Cardiac muscle cell (in vitro differentiated cells and primary cell): ENCODE measurements at regions not wholly inside any gene's neighbourhood (a gene's known extent, or its start where the extent isn't known, plus 50 kb on each side); places are given as distances from the start of the nearest gene placed in this dataset.

ENCODE experiments used
- DNase-seq, 2 donors: peaks; one replicate each; pipeline versions ENCODE4 v3.0.0 to v3.0.0-alpha.2; 2010 to 2017; ENCODE audit warnings: low read depth in 1 of 2, low spot score in 1 of 2
- H3K27ac ChIP-seq: fragments of 200-600 bp; sonication (generic); 2 replicates; pipeline ENCODE4 v1.5.1; 2016
- H3K27me3 ChIP-seq: fragments of 200-600 bp; sonication (generic); 2 replicates; pipeline ENCODE4 v1.6.0; 2016; ENCODE audit warnings: control low read depth
- H3K36me3 ChIP-seq: fragments of 200-600 bp; sonication (generic); 2 replicates; pipeline ENCODE4 v1.5.1; 2016; ENCODE audit warnings: control low read depth
- H3K4me1 ChIP-seq: fragments of 200-600 bp; sonication (generic); 2 replicates; pipeline ENCODE4 v1.8.1; 2017; ENCODE audit warnings: low read depth, mild to moderate bottlenecking, mixed run types
- H3K4me3 ChIP-seq: fragments of 200-600 bp; sonication (generic); 2 replicates; pipeline ENCODE4 v1.5.1; 2016; ENCODE audit warnings: mild to moderate bottlenecking
- H3K9me3 ChIP-seq: fragments of 200-600 bp; sonication (generic); 2 replicates; pipeline ENCODE4 v1.5.1; 2017; ENCODE audit warnings: low read depth, mild to moderate bottlenecking, control low read depth
- CTCF ChIP-seq: IDR thresholded peaks from 2 replicates; pipeline ENCODE4 v1.5.1; 2012; ENCODE audit warnings: low read depth, mild to moderate bottlenecking, low read length

GRCh38 chr10:128995676-128996075 is 471.4 kb upstream of the MGMT start:
- no peaks in the 10 kb centered on the region for H3K4me1 ChIP-seq
- TF ChIP-seq CTCF = no peak

GRCh38 chr10:128996092-128996491 is 470.9 kb upstream of the MGMT start:
- H3K9me3 ChIP-seq = no peaks in the 10 kb centered on the region
- TF ChIP-seq CTCF = no peak
- no peaks in the 10 kb centered on the region for H3K27me3 ChIP-seq
- no peaks in the 10 kb centered on the region for H3K4me1 ChIP-seq
- H3K36me3 ChIP-seq = no peaks in the 10 kb centered on the region
- no peak for DNase-seq
- no peak overlapping the region for H3K4me3 ChIP-seq
- H3K27ac ChIP-seq = no peak overlapping the region

More at GRCh38 chr10:128995676-128996075, 471.4 kb upstream of the MGMT start:
- no peak for DNase-seq
- no peaks in the 10 kb centered on the region for H3K27me3 ChIP-seq
- H3K4me3 ChIP-seq = no peak overlapping the region
- H3K27ac ChIP-seq = no peak overlapping the region
- H3K9me3 ChIP-seq = no peaks in the 10 kb centered on the region
- H3K36me3 ChIP-seq = no peaks in the 10 kb centered on the region

GRCh38 chr10:128998101-128998805 is 468.8 kb upstream of the MGMT start:
- H3K36me3 ChIP-seq = no peaks in the 10 kb centered on the region
- no peaks in the 10 kb centered on the region for H3K27me3 ChIP-seq

GRCh38 chr10:129004398-129004797 is 462.6 kb upstream of the MGMT start:
- DNase-seq = no peak
- H3K4me1 ChIP-seq = no peaks in the 10 kb centered on the region
- no peak for TF ChIP-seq CTCF
- H3K27ac ChIP-seq = no peak overlapping the region
- H3K27me3 ChIP-seq = no peaks in the 10 kb centered on the region
- H3K4me3 ChIP-seq = no peak overlapping the region
- H3K36me3 ChIP-seq = no peaks in the 10 kb centered on the region
- H3K9me3 ChIP-seq = no peaks in the 10 kb centered on the region

More at GRCh38 chr10:128998101-128998805, 468.8 kb upstream of the MGMT start:
- Histone ChIP-seq H3K27ac (no peak overlapping the region), H3K9me3 (no peaks in the 10 kb centered on the region), H3K4me3 (no peak overlapping the region), H3K4me1 (no peaks in the 10 kb centered on the region)
- TF ChIP-seq CTCF = no peak
- DNase-seq = no peak

GRCh38 chr10:129005080-129005479 is 462.0 kb upstream of the MGMT start:
- H3K27me3 ChIP-seq = no peaks in the 10 kb centered on the region
- H3K9me3 ChIP-seq = no peaks in the 10 kb centered on the region
- H3K4me1 ChIP-seq = no peaks in the 10 kb centered on the region
- H3K36me3 ChIP-seq = no peaks in the 10 kb centered on the region
- no peak for DNase-seq
- TF ChIP-seq CTCF = no peak
- no peak overlapping the region for H3K27ac ChIP-seq
- no peak overlapping the region for H3K4me3 ChIP-seq
